Panc1 (cell line): ENCODE measurements at regions not wholly inside any gene's neighbourhood (a gene's known extent, or its start where the extent isn't known, plus 50 kb on each side); places are given as distances from the start of the nearest gene placed in this dataset.
"Not testable (repeated sequence)": the region's sequence is repeated elsewhere in the genome, so short reads cannot be mapped to it uniquely, and the experiment has no call there.

Source experiments
- POLR2AphosphoS5 ChIP-seq: IDR thresholded peaks from 2 replicates; pipeline ENCODE4 v1.6.1; 2012; ENCODE audit warnings: mild to moderate bottlenecking, low read depth, low read length, moderate library complexity
- SIN3A ChIP-seq: IDR thresholded peaks from 2 replicates; pipeline ENCODE4 v1.6.1; 2012; ENCODE audit warnings: low read depth, mild to moderate bottlenecking, low read length, moderate library complexity, borderline replicate concordance; ENCODE audit not compliant: insufficient read depth
- TCF7L2 ChIP-seq: IDR thresholded peaks from 2 replicates; pipeline ENCODE4 v1.6.1; 2011; ENCODE audit warnings: mild to moderate bottlenecking, low read depth, low read length, inconsistent platforms
- TF ChIP-seq, protein P1 (sequence below): fragments of 450-650 bp; IDR thresholded peaks from 2 replicates; pipeline ENCODE4 v1.5.1; 2017; ENCODE audit warnings: mild to moderate bottlenecking

DNA sequence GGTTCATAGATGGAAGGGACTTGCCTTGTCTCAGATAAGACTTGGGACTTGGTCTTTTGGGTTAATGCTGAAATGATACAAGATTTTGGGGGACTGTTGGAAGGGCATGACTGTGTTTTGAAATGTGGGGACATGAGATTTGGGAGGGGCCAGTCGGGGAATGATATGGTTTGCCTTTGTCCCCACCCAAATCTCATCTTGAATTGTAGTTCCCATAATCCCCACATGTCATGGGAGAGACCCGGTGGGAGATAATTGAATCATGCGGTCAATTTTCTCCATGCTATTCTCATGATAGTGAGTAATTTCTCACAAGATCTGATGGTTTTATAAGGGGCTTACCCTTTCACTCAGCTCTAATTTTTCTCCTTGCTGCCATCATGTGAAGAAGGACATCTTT lies 617.4 kb downstream of the SLC16A7 start:
- TF ChIP-seq SIN3A, POLR2AphosphoS5, TCF7L2: not testable (repeated sequence)
- TF ChIP-seq, protein P1, sequence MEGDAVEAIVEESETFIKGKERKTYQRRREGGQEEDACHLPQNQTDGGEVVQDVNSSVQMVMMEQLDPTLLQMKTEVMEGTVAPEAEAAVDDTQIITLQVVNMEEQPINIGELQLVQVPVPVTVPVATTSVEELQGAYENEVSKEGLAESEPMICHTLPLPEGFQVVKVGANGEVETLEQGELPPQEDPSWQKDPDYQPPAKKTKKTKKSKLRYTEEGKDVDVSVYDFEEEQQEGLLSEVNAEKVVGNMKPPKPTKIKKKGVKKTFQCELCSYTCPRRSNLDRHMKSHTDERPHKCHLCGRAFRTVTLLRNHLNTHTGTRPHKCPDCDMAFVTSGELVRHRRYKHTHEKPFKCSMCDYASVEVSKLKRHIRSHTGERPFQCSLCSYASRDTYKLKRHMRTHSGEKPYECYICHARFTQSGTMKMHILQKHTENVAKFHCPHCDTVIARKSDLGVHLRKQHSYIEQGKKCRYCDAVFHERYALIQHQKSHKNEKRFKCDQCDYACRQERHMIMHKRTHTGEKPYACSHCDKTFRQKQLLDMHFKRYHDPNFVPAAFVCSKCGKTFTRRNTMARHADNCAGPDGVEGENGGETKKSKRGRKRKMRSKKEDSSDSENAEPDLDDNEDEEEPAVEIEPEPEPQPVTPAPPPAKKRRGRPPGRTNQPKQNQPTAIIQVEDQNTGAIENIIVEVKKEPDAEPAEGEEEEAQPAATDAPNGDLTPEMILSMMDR: not testable (repeated sequence)
